Prostate gland (tissue), 2 donors: ENCODE measurements at regions not wholly inside any gene's neighbourhood (a gene's known extent, or its start where the extent isn't known, plus 50 kb on each side); places are given as distances from the start of the nearest gene placed in this dataset.

ENCODE experiments used
- DNase-seq: peaks from one replicate; pipeline ENCODE4 v3.0.0-alpha.2; 2019; ENCODE audit warnings: low spot score
- H3K27ac ChIP-seq, 2 donors: fragments of 200-600 bp; sonication (generic); 2 replicates each; pipeline ENCODE4 v1.5.1; 2017 to 2019
- H3K27me3 ChIP-seq: fragments of 200-600 bp; sonication (generic); replicated peaks from 2 replicates; pipeline ENCODE4 v1.5.1; 2019; ENCODE audit not compliant: insufficient read depth
- H3K36me3 ChIP-seq, 2 donors: fragments of 200-600 bp; sonication (generic); 1 replicate in 1 of 2; 2 replicates in 1 of 2; pipeline versions ENCODE4 v1.5.1 to v1.8.1; 2017 to 2019
- H3K4me1 ChIP-seq: fragments of 200-600 bp; sonication (generic); replicated peaks from 2 replicates; pipeline ENCODE4 v1.5.1; 2019
- H3K4me3 ChIP-seq, 2 donors: fragments of 200-600 bp; sonication (generic); 2 replicates each; pipeline ENCODE4 v1.5.1; 2017 to 2019
- H3K9me3 ChIP-seq: fragments of 200-600 bp; sonication (generic); 2 replicates; pipeline ENCODE4 v1.5.1; 2017
- CTCF ChIP-seq, 4 experiments: fragments of 200-600 bp in 2 of 4; fragments of 450-650 bp in 2 of 4; sonication (generic) in 2 of 4; IDR thresholded peaks; 1 replicate in 3 of 4; 2 replicates in 1 of 4; pipeline ENCODE4 v1.5.1; 2016 to 2019; ENCODE audit warnings: antibody characterized with exemption in 4 of 4, mild to moderate bottlenecking in 2 of 4, moderate library complexity in 2 of 4
- POLR2A ChIP-seq: fragments of 450-650 bp; IDR thresholded peaks from one replicate; pipeline ENCODE4 v1.6.1; 2016; ENCODE audit warnings: antibody characterized with exemption, mild to moderate bottlenecking
- POLR2AphosphoS5 ChIP-seq: sonication (generic); formaldehyde crosslinking; IDR thresholded peaks from one replicate; pipeline ENCODE4 v1.6.1; 2017; ENCODE audit warnings: antibody characterized with exemption
- WGBS: methylation state at CpG from one replicate; pipeline ENCODE4 v1.1.5; 2018; 5-methylcytosine and 5-hydroxymethylcytosine counted together
- intact Hi-C: fragments of 100-400 bp; cut with DNase I; formaldehyde crosslinking; loops from one replicate; pipeline ENCODE4 v1.14.2; 2022

GRCh38 chr16:54815177-54815576 lies 115.5 kb upstream of the IRX5 start:
- intact Hi-C loops, result no loop called here
- TF ChIP-seq POLR2AphosphoS5 (no peak), CTCF (IDR thresholded peaks at IDR 0.05) (no peak), POLR2A (no peak)
- WGBS, result 60% methylated on average over 3 of the region's 3 CpGs

GRCh38 chr16:54813778-54814177 lies 116.9 kb upstream of the IRX5 start:
- 95% methylated on average over 5 of the region's 5 CpGs for WGBS
- Histone ChIP-seq H3K36me3 (no peaks in the 10 kb centered on the region), H3K4me3 (no peak overlapping the region), H3K9me3 (no peaks in the 10 kb centered on the region), H3K27me3 (no peaks in the 10 kb centered on the region), H3K4me1 (no peaks in the 10 kb centered on the region), H3K27ac (no peak overlapping the region)
- intact Hi-C loops, result no loop called here
- TF ChIP-seq CTCF (IDR thresholded peaks at IDR 0.05) (no peak), POLR2A (no peak), POLR2AphosphoS5 (no peak)
- no peak for DNase-seq

More at GRCh38 chr16:54815177-54815576, 115.5 kb upstream of the IRX5 start:
- H3K9me3 ChIP-seq, result no peaks in the 10 kb centered on the region
- no peak for DNase-seq
- H3K4me3 ChIP-seq, result no peak overlapping the region
- H3K27ac ChIP-seq, result no peak overlapping the region
- H3K27me3 ChIP-seq, result no peaks in the 10 kb centered on the region
- H3K4me1 ChIP-seq, result no peaks in the 10 kb centered on the region
- H3K36me3 ChIP-seq, result no peaks in the 10 kb centered on the region

GRCh38 chr16:54812229-54812628 lies 118.4 kb upstream of the IRX5 start:
- TF ChIP-seq POLR2AphosphoS5 (no peak), POLR2A (no peak), CTCF (IDR thresholded peaks at IDR 0.05) (peak in 1 of 4 experiments; percentile 8)
- H3K27ac ChIP-seq, result no peak overlapping the region
- no peak overlapping the region for H3K4me3 ChIP-seq
- H3K4me1 ChIP-seq, result no peaks in the 10 kb centered on the region
- H3K36me3 ChIP-seq, result no peaks in the 10 kb centered on the region
- intact Hi-C loops, result no loop called here
- H3K9me3 ChIP-seq, result no peaks in the 10 kb centered on the region
- no peaks in the 10 kb centered on the region for H3K27me3 ChIP-seq
- DNase-seq, result no peak
- 37% methylated on average over 3 of the region's 3 CpGs for WGBS

- Histone ChIP-seq H3K36me3 (no peaks in the 10 kb centered on the region), H3K27ac (no peak overlapping the region), H3K4me1 (no peaks in the 10 kb centered on the region), H3K27me3 (no peaks in the 10 kb centered on the region), H3K9me3 (no peaks in the 10 kb centered on the region), H3K4me3 (no peak overlapping the region)
- TF ChIP-seq POLR2A (no peak), CTCF (IDR thresholded peaks at IDR 0.05) (no peak), POLR2AphosphoS5 (no peak)
- no peak for DNase-seq
- intact Hi-C loops, result no loop called here
These were observed 121.8 kb upstream of the IRX5 start for GRCh38 chr16:54808890-54809289.

GRCh38 chr16:54806881-54807360 lies 123.7 kb upstream of the IRX5 start:
- intact Hi-C loops, result no loop called here

More at GRCh38 chr16:54806881-54807360, 123.7 kb upstream of the IRX5 start:
- Histone ChIP-seq H3K27me3 (no peaks in the 10 kb centered on the region), H3K9me3 (no peaks in the 10 kb centered on the region), H3K4me3 (no peak overlapping the region), H3K36me3 (no peaks in the 10 kb centered on the region), H3K27ac (no peak overlapping the region), H3K4me1 (no peaks in the 10 kb centered on the region)
- DNase-seq, result no peak
- no peak for TF ChIP-seq POLR2A
- TF ChIP-seq POLR2AphosphoS5, result no peak
- no peak for TF ChIP-seq CTCF (IDR thresholded peaks at IDR 0.05)
- WGBS, result 85% methylated on average over 4 of the region's 4 CpGs
